HG02885 (cell line): ENCODE measurements at regions not wholly inside any gene's neighbourhood (a gene's known extent, or its start where the extent isn't known, plus 50 kb on each side); places are given as distances from the start of the nearest gene placed in this dataset.

ENCODE experiments used
- ATAC-seq: cut with Tn5 transposase; IDR thresholded peaks from one replicate; pipeline ENCODE4 v1.9.1; 2021; ENCODE audit warnings: mild to moderate bottlenecking; ENCODE audit not compliant: unreplicated experiment, poor library complexity

GRCh38 chr7:112843151-112843550 lies 53.0 kb upstream of the TMEM168 start:
- no peak for ATAC-seq
